ENCODE measurements at regions not wholly inside any gene's neighbourhood (a gene's known extent, or its start where the extent isn't known, plus 50 kb on each side); places are given as distances from the start of the nearest gene placed in this dataset.

DNA sequence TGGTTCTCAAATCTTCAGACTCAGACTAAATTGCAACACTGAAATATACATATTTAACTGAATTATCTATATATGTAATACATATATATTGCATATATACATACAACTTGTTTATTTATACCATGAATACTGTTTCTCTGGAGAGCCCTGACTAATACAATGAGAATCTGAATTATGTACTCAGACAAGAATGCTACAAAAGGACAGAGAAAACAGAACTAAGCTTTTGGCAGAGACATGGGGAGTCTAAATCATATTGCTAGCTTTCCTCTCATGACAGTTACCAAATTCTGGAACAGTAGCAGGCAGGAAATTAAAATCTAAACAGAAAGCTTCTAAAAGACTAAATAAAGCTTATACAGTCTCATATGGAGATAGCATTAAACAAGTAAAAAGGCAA lies 142.4 kb upstream of the KCNMB2 start:
- DNase-seq (ENCODE audit: low read depth), result peak; percentile 85
- TF ChIP-seq CTCF (conservative IDR thresholded peaks at IDR 0.05; ENCODE audit: control insufficient read depth, insufficient read depth, low read depth, low read length), result no peak
- no peak overlapping the region for H3K4me3 ChIP-seq (ENCODE audit: control insufficient read depth, low read depth, low read length)

GRCh38 chr3:178396318-178396717 lies 139.9 kb upstream of the KCNMB2 start:
- no peak for DNase-seq (ENCODE audit: low read depth)
- no peak overlapping the region for H3K4me3 ChIP-seq (ENCODE audit: control insufficient read depth, low read depth, low read length)
- no peak for TF ChIP-seq CTCF (conservative IDR thresholded peaks at IDR 0.05; ENCODE audit: control insufficient read depth, insufficient read depth, low read depth, low read length)

GRCh38 chr3:178397202-178397601 lies 139.0 kb upstream of the KCNMB2 start:
- no peak for DNase-seq (ENCODE audit: low read depth)
- TF ChIP-seq CTCF (conservative IDR thresholded peaks at IDR 0.05; ENCODE audit: control insufficient read depth, insufficient read depth, low read depth, low read length), result no peak
- H3K4me3 ChIP-seq (ENCODE audit: control insufficient read depth, low read depth, low read length), result no peak overlapping the region

DNA sequence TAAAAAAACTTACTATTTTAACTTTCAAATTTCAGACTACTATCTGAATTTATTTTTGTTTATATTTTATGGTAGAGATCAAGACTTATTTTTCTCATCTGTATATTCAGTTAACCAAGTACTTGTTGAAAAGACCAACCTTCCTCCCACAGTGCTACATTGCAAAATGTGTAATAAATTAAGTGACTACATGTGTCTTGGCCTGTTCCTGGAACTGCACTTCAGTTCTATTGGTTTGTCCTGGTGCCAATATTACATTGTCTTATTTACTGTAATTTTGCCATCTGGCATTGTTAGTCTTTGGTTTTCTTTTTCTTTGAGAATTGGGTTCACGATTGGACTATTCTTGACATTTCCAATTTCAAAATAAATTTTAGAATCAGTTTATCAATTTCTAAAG lies 138.4 kb upstream of the KCNMB2 start:
- no peak for TF ChIP-seq CTCF (conservative IDR thresholded peaks at IDR 0.05; ENCODE audit: control insufficient read depth, insufficient read depth, low read depth, low read length)
- peak; percentile 90 for DNase-seq (ENCODE audit: low read depth)
- no peak overlapping the region for H3K4me3 ChIP-seq (ENCODE audit: control insufficient read depth, low read depth, low read length)

DNA sequence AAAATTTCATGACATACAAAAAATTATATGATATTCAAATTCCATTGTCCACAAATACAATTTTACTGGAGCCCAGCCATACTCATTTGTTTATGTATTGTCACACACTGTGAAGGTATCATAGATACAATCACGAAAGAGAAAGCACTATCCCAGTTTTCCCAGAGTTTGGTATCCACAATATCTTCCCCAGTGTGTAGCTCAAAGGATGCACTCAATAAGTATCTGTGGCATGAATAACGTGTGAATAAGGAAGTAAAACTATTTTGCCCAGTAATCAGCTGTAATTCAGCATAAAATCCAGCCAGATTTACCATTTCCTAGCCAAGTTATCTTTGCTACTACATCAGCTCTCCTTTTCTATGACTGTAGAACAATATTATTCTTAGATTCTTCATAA lies 131.3 kb upstream of the KCNMB2 start:
- DNase-seq (ENCODE audit: low read depth), result peak; percentile 25
- TF ChIP-seq CTCF (conservative IDR thresholded peaks at IDR 0.05; ENCODE audit: control insufficient read depth, insufficient read depth, low read depth, low read length), result no peak
- H3K4me3 ChIP-seq (ENCODE audit: control insufficient read depth, low read depth, low read length), result no peak overlapping the region

DNA sequence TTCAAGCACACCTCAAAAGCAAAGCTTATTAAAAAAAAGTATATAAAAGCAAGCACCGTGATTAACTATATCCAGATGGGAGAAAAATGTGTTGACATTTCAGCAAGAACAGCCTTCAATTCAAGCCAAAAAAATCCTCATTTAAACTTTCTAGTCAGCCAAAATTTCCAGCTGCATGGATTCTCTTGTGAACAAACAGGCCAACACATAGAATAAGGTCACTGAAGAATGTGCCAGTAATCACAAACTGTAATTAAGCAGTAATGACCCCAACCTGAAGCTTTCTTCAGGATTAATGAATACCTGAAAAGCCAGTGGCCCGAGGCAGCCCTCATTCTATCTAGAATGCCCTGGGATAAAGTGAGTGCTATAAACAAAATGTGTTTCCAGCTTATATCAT lies 130.7 kb upstream of the KCNMB2 start:
- no peak overlapping the region for H3K4me3 ChIP-seq (ENCODE audit: control insufficient read depth, low read depth, low read length)
- peak; percentile 56 for DNase-seq (ENCODE audit: low read depth)
- TF ChIP-seq CTCF (conservative IDR thresholded peaks at IDR 0.05; ENCODE audit: control insufficient read depth, insufficient read depth, low read depth, low read length), result no peak

GRCh38 chr3:178406206-178406605 lies 130.0 kb upstream of the KCNMB2 start:
- no peak for TF ChIP-seq CTCF (conservative IDR thresholded peaks at IDR 0.05; ENCODE audit: control insufficient read depth, insufficient read depth, low read depth, low read length)
- H3K4me3 ChIP-seq (ENCODE audit: control insufficient read depth, low read depth, low read length), result no peak overlapping the region
- peak; percentile 62 for DNase-seq (ENCODE audit: low read depth)
